HuH-7 (cell line): ENCODE measurements at regions not wholly inside any gene's neighbourhood (a gene's known extent, or its start where the extent isn't known, plus 50 kb on each side); places are given as distances from the start of the nearest gene placed in this dataset.
"Not testable (repeated sequence)": the region's sequence is repeated elsewhere in the genome, so short reads cannot be mapped to it uniquely, and the experiment has no call there.

Experiments
- DNase-seq: peaks from one replicate; pipeline ENCODE4 v3.0.0; 2011; ENCODE audit warnings: low spot score

DNA sequence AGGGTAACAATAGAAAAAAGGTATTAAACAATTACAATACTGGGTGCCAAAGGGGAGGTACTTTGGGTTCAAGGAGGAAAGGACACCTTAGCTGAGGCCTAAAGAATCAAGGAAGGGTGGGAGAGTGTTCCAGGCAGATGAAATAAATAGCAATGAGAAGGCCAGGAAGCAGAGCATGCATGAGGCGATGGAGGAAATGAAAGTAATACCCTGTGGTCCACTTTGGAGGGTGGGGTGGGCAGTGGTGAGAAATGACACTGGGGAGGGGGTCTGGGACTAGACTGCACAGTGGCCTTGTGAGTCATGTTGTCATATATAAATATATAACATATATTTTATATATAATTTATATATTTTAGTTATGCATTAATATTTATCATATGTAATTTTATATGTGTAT is 55.9 kb downstream of the BHLHE40 start:
- no peak for DNase-seq

DNA sequence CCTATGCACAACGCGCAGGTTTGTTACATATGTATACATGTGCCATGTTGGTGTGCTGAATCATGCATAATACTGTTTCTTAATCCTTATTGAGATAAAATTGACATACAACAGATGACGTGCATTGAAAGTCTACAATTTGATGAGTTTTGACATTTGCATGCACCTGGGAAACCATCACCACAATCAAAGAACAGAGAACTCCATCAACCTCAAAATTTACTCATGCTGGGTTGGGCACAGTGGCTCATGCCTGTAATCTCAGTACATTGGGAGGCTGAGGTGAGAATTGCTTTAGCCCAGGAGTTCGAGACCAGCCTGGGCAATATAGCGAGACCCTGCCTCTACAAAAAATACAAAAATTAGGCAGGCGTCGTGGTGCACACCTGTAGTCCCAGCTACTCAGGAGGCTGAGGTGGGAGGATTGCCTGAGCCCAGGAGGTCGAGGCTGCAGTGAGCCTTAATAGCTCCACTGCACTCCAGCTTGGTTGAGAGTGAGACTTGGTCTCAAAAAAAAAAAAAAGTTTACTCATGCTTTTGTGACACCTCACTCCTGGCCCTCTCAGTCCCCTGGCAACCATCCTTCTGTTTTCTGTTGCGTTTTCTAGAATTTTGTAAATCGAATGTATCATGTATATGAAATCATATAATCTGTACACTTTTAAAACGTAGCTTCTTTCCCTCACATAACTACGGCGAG is 56.6 kb downstream of the BHLHE40 start:
- no peak for DNase-seq

DNA sequence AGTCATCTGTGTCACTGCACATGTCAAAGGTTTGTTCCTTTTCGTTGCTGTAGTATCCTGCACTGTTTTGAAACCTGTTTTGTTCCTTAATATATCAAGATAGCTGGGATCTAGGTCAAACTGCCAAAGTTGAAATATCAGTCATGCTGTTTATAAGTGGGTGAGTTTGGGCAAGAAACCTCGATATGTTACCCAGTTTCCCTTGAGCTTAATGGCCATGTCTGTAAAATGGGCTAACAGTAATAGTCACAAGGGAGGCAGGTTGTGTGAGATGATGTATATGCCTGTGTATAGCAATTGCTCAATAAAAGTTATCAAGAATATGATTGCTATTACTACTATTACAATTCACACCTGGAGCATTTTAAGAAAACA is 57.1 kb downstream of the BHLHE40 start:
- no peak for DNase-seq

DNA sequence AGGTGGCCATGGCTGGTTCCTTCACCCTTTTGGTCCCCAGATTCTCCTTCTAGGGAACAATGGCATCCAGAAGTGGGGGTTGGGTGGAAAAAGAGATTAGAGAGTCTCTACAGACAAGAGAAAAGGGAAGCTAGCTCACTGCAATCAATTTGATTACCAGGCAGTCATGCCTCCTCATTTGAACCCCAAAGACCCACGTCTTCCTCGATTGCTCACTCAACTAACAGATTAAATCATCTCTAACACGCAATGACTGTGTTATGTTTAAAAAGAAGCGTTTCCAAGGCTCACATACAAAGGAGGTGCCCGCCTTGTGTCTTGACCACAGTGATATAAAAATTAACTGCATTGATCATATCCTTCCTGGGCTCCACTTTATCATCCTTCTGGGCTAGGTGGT is 57.6 kb downstream of the BHLHE40 start:
- DNase-seq = no peak

DNA sequence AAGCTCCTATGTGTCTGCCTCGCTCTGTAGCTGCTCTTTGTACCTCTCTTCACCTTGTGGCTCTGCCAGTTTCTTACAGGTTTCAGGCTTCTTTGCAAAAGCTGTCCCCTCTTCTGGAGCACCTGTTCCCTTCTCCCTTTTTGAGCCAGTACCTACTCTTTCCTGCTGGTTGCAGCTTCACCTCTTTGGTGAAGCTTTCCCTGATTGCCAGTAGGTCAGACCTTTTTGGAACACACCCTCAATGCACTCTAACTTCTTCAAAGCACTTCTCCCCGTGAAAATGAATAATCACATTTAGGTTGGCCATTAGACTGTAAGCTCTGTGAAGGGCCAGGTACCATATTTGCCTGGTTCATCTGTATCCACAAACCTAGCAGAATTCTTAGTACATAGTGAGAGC is 60.3 kb downstream of the BHLHE40 start:
- no peak for DNase-seq

DNA sequence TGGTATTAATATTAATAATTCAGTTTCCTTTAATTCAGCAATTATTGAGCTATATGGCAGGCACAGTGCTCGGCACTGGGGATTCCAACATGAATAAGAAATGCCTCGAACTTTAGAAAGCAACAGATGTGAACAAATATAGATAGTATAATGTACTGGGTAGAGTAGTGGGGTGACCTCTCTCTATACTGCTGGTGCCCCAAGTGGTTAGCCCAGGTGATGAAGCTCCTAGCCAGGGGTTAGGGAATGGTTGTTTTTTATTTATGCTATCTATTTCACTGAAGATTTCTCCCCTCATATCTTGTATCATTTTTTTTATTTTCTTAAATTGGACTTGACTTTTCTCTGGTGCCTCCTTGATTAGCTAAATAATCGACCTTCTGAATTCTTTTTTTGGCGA is 62.1 kb downstream of the BHLHE40 start:
- no peak for DNase-seq

DNA sequence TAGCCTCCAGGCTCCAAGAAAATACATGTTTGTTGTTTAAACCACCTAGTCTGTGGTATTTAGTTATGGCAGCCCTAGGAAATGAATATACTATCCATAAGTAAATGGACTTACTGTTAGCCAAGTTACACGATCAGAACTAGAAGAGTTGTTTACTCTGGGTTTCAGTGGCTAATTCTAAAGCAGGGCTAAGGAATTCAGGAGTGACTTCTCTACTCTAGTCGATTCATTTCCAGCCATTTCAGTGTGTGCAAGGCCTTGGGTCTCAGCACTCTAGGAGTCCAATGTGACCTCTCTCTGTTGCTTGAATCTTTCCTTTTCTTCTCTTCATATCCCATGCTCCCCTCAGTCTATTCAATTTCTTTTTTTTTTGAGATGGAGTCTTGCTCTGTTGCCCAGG is 66.7 kb downstream of the BHLHE40 start:
- no peak for DNase-seq

DNA sequence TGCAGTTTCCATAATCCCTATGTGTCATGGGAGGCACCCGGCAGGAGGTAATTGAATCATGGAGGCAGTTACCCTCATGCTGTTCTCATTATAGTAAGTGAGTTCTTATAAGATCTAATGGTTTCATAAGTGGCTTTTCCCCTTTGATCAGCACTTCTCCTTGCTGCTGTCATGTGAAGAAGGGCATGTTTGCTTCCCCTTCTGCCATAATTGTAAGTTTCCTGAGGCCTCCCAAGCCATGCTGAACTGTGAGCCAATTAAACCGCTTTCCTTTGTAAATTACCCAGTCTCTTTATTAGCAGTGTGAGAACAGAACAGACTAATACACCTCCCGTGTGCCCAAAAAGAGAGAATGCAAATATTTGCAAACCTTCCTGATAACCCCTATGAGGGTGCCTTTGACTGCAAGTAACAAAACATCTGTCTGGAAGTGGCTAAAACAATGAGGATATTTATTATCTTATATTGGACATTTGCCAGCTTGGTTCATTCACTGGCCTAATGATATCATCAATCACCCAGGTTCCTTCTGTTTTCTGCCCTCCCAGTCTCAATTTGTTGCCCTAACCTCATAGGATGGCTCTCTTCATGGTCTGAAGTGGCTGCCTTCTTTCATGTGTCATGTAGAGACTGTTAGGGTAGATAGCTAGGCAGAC is 68.7 kb downstream of the BHLHE40 start:
- DNase-seq = no peak

DNA sequence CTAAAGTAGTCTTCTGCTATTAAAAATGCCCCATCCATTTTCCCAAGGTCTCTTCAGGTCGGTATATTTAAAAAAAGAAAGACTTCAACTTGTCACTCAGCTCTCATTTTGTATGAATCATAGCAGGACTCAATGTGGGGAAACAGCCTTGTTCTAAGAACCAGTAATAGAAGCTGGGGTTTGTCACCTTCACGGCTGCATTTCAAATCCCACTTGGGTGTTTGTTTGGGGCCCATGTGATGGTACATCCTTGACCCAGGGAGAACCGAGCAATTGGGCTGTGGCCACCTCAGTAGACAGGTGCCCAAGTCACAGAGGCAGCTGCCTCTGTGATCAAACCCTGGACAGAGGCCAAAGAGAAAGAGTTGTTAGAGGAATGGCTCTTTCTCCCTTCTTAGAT is 70.3 kb upstream of the ARL8B start:
- no peak for DNase-seq

DNA sequence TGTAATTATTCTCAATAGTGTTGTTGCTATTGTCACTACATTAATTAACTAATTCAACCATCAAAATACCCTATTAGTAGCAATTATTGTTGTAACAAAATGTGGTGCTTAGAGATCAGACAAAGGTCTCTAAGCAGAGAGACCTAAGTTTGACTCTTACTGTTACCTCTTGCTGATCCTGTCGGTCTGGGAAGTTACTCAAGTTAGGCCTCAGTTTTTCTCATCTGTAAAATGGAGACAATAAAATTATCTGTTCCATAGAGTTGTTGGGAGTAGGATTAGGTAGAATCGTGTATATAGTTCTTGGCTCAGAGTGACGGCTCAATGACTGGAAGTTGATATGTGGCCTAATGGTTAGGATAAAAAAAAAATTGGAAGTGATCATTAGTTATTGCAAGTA is 69.8 kb upstream of the ARL8B start:
- no peak for DNase-seq

DNA sequence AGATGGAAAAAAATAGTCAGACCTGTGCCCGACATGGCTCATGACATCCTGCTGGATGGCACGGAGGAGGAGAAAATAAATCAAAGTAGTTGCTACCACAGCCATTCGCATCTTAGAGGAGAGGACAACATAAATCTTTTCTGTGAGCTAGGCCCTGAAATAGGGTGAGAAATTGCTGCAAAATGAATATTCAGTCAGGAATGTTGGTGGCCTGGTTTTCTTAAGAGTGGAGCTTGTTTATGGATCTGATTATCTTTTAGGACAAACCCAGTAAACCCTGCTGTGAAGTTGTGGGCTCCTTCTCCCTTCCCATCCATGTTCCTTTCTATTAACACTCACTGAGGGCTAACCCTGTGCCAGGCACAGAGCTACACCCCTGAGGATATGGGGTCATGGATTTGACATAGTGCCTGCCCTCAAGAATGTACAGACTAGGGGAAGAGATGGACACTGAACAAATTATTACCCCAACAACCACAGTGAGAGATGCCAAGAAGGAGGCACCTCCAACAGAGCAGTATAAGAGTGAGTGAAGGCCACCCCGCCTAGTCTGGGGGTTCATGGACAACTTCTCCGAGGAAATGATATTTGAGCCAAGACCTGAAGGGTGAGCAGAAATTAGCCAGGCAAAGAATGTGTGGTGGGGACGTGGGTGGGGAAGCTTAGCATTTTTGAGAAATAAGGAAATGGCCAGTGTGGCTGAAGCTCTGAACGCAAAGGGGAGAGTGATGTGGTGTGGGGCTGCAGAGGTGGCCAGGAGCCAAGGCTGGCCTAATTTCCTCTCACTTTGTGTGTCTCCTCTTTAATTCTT is 68.9 kb upstream of the ARL8B start:
- no peak for DNase-seq

DNA sequence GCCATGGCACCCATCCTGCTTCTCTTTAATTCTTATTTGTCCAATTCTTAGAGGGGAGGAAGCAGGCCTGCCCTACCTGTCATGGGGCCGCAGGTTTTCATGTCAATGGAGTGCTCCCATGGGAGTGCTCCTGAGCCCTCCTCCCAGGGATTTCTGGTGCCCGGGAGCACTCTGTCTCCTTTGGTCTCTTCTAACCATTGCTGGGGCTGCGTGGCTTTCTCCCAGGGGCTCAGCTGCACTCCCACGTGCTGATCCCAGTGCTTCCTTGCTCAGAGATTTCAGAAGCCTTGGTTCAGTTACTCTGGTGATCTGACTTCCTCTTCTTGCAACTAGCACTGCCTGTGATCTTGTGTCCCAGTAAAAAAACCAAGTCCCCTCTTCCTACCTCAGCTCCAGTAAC is 68.0 kb upstream of the ARL8B start:
- no peak for DNase-seq

DNA sequence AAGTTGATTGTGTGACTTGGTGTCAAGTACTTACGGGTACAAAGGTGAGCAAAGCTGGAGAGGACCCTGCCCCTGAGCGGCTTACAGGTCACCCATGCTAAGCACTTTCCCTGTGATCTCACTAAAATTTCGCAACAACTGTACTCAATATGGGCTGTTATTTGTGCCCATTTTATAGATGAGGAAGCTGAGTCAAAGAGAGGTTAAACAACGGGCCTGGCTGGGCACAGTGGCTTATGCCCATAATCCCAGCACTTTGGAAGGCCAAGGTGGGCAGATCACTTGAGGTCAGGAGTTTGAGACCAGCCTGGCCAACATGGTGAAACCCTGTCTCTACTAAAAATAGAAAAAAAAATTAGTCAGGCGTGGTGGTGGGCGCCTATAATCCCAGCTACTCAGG is 67.5 kb upstream of the ARL8B start:
- not testable (repeated sequence) for DNase-seq

DNA sequence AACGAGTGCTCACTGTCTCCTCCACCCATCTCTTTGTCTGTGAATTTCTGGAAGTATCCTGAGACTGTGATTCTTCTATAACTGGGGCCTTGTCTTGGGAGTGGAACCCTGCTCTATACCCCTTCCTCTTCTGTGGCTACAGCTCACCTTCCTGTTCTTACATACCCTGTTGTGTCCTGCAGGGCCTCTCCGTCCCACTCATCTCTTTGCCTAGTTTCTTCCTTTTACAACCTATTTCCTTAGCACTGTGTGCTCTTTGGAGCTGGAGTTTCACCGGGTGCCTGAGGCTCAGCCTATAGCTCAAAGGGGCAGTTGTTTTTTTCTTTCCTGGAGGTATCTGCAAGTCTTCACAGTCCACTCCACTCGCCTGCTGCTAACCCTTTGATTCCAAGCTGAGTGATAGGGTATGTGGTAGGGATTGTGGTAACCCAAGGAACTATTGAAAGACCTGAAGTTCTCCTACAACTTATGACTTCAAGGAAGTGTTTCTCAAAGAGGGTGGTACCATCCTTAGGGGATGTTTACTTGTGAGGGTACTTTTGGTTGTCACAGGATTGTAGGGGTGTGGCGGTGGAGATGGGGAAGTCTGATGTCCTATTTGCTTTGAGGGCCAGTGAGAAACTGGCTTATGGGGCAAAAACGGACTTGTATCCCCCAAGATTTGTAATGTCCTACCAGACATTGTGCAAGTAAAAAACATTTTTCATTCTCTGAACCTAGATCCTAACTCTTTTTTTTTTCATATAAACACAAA is 66.6 kb upstream of the ARL8B start:
- no peak for DNase-seq

DNA sequence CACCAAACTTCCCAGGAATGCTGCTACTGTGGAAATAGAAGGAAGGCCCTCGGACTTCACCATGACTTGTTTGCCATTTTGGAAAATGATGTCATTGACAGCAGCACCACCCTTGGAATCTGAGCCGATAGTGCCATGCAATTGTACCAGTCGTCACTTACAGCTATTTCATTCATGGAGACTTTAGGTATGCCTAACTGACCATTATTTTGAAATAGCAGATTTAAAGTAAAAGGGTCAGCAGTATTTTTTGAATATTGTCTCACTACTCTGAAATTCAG is 66.0 kb upstream of the ARL8B start:
- no peak for DNase-seq

DNA sequence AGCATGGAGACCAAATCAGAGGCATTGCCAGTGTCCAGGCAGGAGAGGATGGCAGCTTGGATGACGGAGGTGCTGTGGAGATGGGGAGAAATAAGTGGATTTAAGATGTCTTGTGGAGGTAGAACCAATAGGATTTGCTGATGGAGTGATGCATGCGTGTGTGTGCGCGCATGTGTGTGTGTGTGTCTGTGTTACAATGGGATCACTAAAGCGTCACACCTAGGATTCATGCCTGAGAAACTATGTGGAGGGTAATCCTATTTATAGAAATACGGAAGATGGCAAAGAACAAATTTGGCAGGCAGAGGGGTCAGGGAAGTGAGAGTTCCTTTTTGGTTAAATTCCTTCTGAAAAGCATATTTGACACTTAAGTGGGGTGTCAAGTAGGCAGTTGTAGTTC is 64.8 kb upstream of the ARL8B start:
- no peak for DNase-seq

DNA sequence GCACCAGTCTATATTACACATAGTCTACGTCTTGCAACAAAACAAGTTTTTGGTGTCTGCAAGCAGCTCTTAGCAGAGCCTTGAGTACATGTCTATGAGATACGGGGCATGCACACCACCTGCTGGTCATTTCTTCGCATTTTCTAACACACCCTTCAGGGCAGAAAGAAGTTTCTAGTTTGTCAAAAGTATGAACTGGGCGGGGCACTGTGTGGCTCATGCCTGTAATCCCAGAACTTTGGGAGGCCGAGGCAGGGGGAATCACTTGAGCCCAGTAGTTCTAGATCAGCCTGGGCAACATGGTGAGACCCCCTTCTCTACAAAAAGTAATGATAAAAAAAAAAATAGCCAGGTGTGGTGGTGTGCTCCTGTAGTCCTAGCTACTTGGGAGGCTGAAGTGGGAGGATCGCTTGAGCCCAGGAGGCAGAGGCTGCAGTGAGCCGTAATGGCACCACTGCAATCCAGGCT is 64.2 kb upstream of the ARL8B start:
- DNase-seq = peak; percentile 61

DNA sequence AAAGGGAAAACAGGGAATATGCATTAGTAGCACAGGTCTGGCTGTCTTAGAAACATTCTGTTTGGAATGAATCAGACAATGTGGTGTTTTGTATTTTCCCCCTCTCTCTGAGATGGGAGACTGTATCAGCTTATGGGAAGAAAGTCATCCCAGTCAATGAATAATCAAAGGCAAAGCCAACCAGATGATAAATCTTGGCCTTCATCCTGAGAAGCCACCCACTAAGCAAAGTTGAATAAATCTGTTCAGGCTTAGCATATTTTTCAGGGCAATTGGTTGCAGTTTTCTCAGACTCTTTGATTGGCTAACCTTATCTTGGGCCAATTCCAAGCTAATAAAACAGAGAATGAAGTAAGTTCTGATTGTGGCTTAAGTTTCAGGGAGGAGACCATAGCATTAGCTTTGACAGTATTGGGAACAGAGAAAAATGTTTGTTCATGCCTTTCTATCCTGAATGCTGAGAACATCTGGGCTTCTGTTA is 63.6 kb upstream of the ARL8B start:
- no peak for DNase-seq

DNA sequence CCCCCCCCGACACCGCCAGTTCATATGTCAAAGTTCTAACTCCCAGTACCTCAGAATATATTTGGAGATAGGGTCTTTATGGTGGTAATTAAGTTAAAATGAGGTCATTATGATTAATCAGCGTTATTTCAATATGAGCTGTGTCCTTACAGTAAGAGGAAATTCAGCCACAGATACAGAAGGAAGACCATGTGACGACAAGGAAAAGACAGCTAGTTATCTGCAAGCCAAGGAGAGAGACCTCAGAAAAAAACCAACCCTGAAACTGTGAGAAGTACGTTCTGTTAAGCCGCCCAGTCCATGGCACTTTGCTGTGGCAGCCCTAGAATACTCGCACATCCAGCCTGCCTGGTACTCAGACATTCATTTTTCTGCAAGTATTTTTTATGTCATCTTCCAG is 62.3 kb upstream of the ARL8B start:
- DNase-seq = no peak

DNA sequence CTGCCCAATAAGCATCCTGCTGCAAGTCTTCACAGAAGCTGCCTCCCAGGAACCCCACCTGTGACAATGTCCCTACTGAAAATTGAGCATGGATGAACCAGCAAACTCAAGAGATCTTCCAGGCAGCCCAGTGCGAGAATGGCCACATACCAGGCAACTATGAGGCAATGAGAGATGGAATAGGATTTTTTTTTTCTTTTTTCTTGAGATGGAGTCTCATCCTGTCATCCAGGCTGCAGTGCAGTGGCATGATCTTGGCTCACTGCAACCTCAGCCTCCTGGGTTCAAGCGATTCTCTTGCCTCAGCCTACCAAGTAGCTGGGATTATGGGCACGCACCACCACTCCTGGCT is 60.9 kb upstream of the ARL8B start:
- no peak for DNase-seq

DNA sequence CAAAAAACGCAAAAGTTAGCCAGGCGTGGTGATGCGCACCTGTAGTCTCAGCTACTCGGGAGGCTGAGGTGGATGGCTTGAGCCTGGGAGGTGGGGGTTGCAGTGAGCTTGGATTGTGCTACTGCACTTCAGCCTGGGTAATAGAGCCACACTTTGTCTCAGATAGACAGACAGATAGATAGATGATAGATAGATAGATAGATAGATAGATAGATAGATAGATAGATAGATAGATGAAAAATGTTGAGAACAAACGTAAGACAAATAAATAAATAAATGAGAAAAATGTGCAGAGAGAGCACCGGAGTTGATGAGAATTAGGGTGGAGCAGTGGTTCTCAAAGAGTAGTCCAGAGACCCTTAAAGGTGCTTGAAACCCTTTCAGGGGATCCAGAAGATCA is 58.4 kb upstream of the ARL8B start:
- no peak for DNase-seq

DNA sequence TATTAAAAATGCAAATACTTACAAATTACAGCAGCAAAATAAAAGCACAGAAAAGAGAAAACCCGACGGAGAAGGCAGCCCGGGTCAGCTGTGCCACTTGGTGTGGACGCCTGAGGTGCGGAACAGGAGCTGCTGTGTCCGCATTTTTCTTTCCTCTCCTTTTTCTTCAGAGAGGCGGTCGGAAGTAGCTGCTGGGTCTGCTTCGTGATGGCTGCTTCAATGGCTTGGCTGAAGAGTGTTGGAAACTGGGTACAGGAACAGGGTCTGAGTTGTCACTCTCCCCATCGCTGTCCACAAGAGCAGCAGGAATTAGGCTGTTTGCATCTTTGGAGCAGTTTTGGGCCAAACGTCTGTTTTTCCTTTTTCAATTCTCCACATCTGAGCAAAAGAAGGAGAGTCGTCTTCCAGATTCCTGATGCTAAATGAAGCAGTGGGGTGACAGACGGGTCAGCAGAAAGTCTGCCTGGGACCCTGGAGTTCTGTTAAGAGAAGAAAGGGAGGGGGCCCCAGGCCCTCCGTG is 53.5 kb upstream of the ARL8B start:
- no peak for DNase-seq

DNA sequence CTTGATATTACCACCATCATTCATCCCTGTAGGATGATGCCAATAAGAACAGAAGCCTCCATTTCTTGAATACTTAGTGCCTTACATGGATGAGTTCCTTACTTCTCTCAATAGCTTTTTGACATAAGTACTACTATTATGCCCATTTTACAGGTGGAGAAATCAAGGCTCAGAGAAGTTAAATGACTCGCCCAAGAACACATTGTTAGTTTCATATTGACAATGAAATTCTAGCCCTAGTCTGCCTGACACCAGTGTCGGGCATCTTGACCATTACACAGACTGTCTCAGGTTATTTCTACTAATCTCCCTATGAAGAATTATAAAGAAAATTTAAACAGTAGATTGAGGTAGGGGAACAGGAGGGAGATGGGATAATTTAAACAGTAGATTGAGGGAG is 52.5 kb upstream of the ARL8B start:
- no peak for DNase-seq
